Activated T-cell treated with anti-CD3 and anti-CD28 coated beads for 24 hours (primary cell): ENCODE measurements at regions not wholly inside any gene's neighbourhood (a gene's known extent, or its start where the extent isn't known, plus 50 kb on each side); places are given as distances from the start of the nearest gene placed in this dataset.
"Not testable (repeated sequence)": the region's sequence is repeated elsewhere in the genome, so short reads cannot be mapped to it uniquely, and the experiment has no call there.

ENCODE experiments used
- DNase-seq: peaks from one replicate; pipeline ENCODE4 v3.0.0-alpha.2; 2020; ENCODE audit warnings: low read depth

- DNase-seq = not testable (repeated sequence)
Measured at GRCh38 chr17:27365329-27365945, 71.5 kb downstream of the WSB1 start.

- no peak for DNase-seq
Measured at GRCh38 chr17:27366437-27366836, 72.5 kb downstream of the WSB1 start.

- DNase-seq = no peak
Measured at GRCh38 chr17:27367121-27367981, 73.4 kb downstream of the WSB1 start.

GRCh38 chr17:27368151-27368795 lies 74.4 kb downstream of the WSB1 start:
- no peak for DNase-seq

GRCh38 chr17:27368980-27369379 lies 75.1 kb downstream of the WSB1 start:
- DNase-seq = no peak

- no peak for DNase-seq
Measured at GRCh38 chr17:27370776-27371175, 76.9 kb downstream of the WSB1 start.

- DNase-seq = not testable (repeated sequence)
Measured at GRCh38 chr17:27373695-27374094, 79.8 kb downstream of the WSB1 start.

- no peak for DNase-seq
Measured at GRCh38 chr17:27376637-27377547, 79.4 kb upstream of the KSR1 start.

- DNase-seq = no peak
Measured at GRCh38 chr17:27378482-27379175, 77.6 kb upstream of the KSR1 start.

GRCh38 chr17:27379888-27380533 lies 76.2 kb upstream of the KSR1 start:
- DNase-seq = no peak

GRCh38 chr17:27380551-27380950 lies 75.7 kb upstream of the KSR1 start:
- DNase-seq = no peak

- DNase-seq = peak; percentile 73
Measured at GRCh38 chr17:27381007-27381501, 75.2 kb upstream of the KSR1 start.

GRCh38 chr17:27382025-27382424 lies 74.2 kb upstream of the KSR1 start:
- no peak for DNase-seq

GRCh38 chr17:27384261-27384701 lies 72.0 kb upstream of the KSR1 start:
- no peak for DNase-seq

- no peak for DNase-seq
Measured at GRCh38 chr17:27384726-27385125, 71.5 kb upstream of the KSR1 start.

- no peak for DNase-seq
Measured at GRCh38 chr17:27385626-27386025, 70.6 kb upstream of the KSR1 start.

GRCh38 chr17:27386206-27387075 lies 69.8 kb upstream of the KSR1 start:
- no peak for DNase-seq

GRCh38 chr17:27389542-27390140 lies 66.6 kb upstream of the KSR1 start:
- DNase-seq = no peak

- no peak for DNase-seq
Measured at GRCh38 chr17:27390540-27390939, 65.7 kb upstream of the KSR1 start.
